OCI-LY3 (cell line): ENCODE measurements at regions not wholly inside any gene's neighbourhood (a gene's known extent, or its start where the extent isn't known, plus 50 kb on each side); places are given as distances from the start of the nearest gene placed in this dataset.

ENCODE experiments used
- H2AFZ ChIP-seq: fragments of 200-600, 300-600 bp; shearing (Covaris generic); 2 replicates; pipeline ENCODE4 v1.6.0; 2014; ENCODE audit warnings: antibody characterized with exemption, low read depth, low read length
- H3K27ac ChIP-seq: fragments of 200-600, 300-600 bp; sonication (generic); 2 replicates; pipeline ENCODE4 v1.5.1; 2014; ENCODE audit warnings: mild to moderate bottlenecking, low read length, moderate library complexity, mixed read lengths
- H3K27me3 ChIP-seq: fragments of 200-600, 300-600 bp; sonication (generic); 2 replicates; pipeline ENCODE4 v1.6.1; 2014; ENCODE audit warnings: low read depth, low read length, mixed read lengths
- H3K36me3 ChIP-seq: fragments of 200-600, 300-600 bp; sonication (generic); replicated peaks from 2 replicates; pipeline ENCODE3; 2014; ENCODE audit warnings: low read depth, low read length, mixed read lengths
- H3K4me1 ChIP-seq: fragments of 300-600, 200-600 bp; sonication (generic); 2 replicates; pipeline ENCODE4 v1.6.1; 2014; ENCODE audit warnings: low read length, mixed read lengths
- H3K4me2 ChIP-seq: fragments of 200-600, 300-600 bp; sonication (generic); 2 replicates; pipeline ENCODE4 v1.6.1; 2014; ENCODE audit warnings: low read length, mixed read lengths
- H3K4me3 ChIP-seq: fragments of 300-600, 200-600 bp; sonication (generic); 2 replicates; pipeline ENCODE4 v1.5.1; 2014; ENCODE audit warnings: antibody characterized with exemption, mild to moderate bottlenecking, low read length, moderate library complexity
- H3K79me2 ChIP-seq: fragments of 300-600, 200-600 bp; shearing (Covaris generic); 2 replicates; pipeline ENCODE4 v1.6.1; 2014; ENCODE audit warnings: mild to moderate bottlenecking, low read length, mixed read lengths
- H3K9ac ChIP-seq: fragments of 300-600, 200-600 bp; shearing (Covaris generic); 2 replicates; pipeline ENCODE4 v1.6.0; 2014; ENCODE audit warnings: mild to moderate bottlenecking, low read length, moderate library complexity
- H3K9me3 ChIP-seq: fragments of 200-600, 300-600 bp; shearing (Covaris generic); 2 replicates; pipeline ENCODE4 v1.6.1; 2014; ENCODE audit warnings: low read length, mixed read lengths; ENCODE audit not compliant: insufficient read depth
- H4K20me1 ChIP-seq: fragments of 200-600, 300-600 bp; sonication (generic); 2 replicates; pipeline ENCODE4 v1.6.1; 2016; ENCODE audit warnings: low read length, mixed read lengths; ENCODE audit not compliant: insufficient read depth
- EZH2phosphoT487 ChIP-seq: fragments of 200-600 bp; shearing (Covaris generic); IDR thresholded peaks from 2 replicates; pipeline ENCODE4 v1.6.1; 2018; ENCODE audit warnings: antibody characterized with exemption, mixed run types, low read depth
- TF ChIP-seq, protein P1 (sequence below): fragments of 200-600, 300-600 bp; sonication (generic); IDR thresholded peaks from 2 replicates; pipeline ENCODE4 v1.5.1; 2014; ENCODE audit warnings: antibody characterized with exemption, low read length, low read depth

DNA sequence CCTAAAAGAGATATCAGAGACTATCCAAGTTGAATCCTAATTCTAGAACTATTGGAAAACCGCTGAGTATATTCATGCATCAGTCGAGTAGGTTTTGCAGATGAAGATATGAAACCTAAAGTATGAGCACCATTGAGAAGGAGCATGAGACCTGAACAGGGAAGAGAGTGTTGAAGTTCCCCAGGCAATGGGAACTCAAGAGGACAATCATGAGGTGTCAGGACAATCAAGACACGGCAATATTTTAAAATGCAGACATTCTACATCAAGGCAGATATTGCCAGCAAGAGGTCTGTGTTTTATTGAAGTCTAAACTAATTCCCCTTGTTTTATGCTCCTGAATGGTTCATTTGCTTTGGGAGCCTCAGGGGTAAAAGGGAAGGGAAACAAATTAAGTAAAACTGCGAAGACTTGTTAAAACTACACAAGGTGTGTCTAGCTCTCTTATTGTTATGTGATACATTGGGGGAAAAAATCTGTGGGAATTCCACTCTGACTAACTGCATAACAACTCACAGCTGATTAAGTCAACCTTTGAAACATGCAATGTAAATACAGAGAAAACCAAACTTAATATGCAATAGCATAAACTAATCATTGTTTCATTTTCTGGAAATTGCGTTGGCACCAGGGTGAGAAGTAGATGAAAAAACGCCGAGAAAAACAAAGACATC, 347.9 kb upstream of the ADGRL2 start:
- Histone ChIP-seq H4K20me1 (no peaks in the 10 kb centered on the region), H3K4me3 (no peak overlapping the region), H3K4me2 (no peak overlapping the region), H3K79me2 (no peaks in the 10 kb centered on the region), H2AFZ (no peak overlapping the region), H3K36me3 (no peaks in the 10 kb centered on the region), H3K27me3 (no peaks in the 10 kb centered on the region), H3K27ac (no peak overlapping the region), H3K9me3 (no peaks in the 10 kb centered on the region), H3K4me1 (peaks cover 14% of the 10 kb centered on the region), H3K9ac (no peak overlapping the region)
- TF ChIP-seq EZH2phosphoT487, result no peak
- TF ChIP-seq, protein P1, sequence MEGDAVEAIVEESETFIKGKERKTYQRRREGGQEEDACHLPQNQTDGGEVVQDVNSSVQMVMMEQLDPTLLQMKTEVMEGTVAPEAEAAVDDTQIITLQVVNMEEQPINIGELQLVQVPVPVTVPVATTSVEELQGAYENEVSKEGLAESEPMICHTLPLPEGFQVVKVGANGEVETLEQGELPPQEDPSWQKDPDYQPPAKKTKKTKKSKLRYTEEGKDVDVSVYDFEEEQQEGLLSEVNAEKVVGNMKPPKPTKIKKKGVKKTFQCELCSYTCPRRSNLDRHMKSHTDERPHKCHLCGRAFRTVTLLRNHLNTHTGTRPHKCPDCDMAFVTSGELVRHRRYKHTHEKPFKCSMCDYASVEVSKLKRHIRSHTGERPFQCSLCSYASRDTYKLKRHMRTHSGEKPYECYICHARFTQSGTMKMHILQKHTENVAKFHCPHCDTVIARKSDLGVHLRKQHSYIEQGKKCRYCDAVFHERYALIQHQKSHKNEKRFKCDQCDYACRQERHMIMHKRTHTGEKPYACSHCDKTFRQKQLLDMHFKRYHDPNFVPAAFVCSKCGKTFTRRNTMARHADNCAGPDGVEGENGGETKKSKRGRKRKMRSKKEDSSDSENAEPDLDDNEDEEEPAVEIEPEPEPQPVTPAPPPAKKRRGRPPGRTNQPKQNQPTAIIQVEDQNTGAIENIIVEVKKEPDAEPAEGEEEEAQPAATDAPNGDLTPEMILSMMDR, result no peak

GRCh38 chr1:81449786-81450185, 350.9 kb upstream of the ADGRL2 start:
- H3K27me3 ChIP-seq, result no peaks in the 10 kb centered on the region
- no peaks in the 10 kb centered on the region for H4K20me1 ChIP-seq
- H3K9me3 ChIP-seq, result no peaks in the 10 kb centered on the region
- no peak overlapping the region for H2AFZ ChIP-seq
- H3K4me3 ChIP-seq, result no peak overlapping the region
- H3K4me1 ChIP-seq, result peaks cover 4% of the 10 kb centered on the region
- H3K27ac ChIP-seq, result no peak overlapping the region
- H3K4me2 ChIP-seq, result no peak overlapping the region
- H3K9ac ChIP-seq, result no peak overlapping the region
- H3K36me3 ChIP-seq, result no peaks in the 10 kb centered on the region
- no peaks in the 10 kb centered on the region for H3K79me2 ChIP-seq
- TF ChIP-seq, protein P1, result no peak
- no peak for TF ChIP-seq EZH2phosphoT487

- H2AFZ ChIP-seq, result no peak overlapping the region
- no peak overlapping the region for H3K9ac ChIP-seq
- TF ChIP-seq, protein P1, result no peak
- TF ChIP-seq EZH2phosphoT487, result no peak
- H3K4me1 ChIP-seq, result peaks cover 7% of the 10 kb centered on the region
- H3K27me3 ChIP-seq, result no peaks in the 10 kb centered on the region
- no peaks in the 10 kb centered on the region for H3K79me2 ChIP-seq
- H3K36me3 ChIP-seq, result no peaks in the 10 kb centered on the region
- no peak overlapping the region for H3K4me3 ChIP-seq
- no peaks in the 10 kb centered on the region for H3K9me3 ChIP-seq
- no peak overlapping the region for H3K27ac ChIP-seq
- no peaks in the 10 kb centered on the region for H4K20me1 ChIP-seq
- no peak overlapping the region for H3K4me2 ChIP-seq
Measured at GRCh38 chr1:81446000-81446669, 354.6 kb upstream of the ADGRL2 start.

DNA sequence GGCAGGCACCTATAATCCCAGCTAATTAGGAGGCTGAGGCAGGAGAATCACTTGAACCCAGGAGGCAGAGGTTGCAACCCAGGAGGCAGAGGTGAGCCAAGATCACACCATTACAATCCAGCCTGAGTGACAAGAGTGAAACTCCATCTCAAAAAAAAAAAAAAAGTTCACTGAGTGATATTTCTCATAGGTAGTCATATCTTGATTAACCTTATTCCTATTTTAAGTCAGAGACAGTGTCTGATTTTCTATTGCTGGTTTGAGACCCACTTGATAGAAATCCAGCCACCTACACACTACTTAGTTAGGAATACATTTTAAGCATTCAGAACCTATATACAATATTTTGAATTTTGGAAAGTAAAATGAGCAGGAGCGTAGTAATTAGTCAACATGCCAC, 357.4 kb upstream of the ADGRL2 start:
- H4K20me1 ChIP-seq, result no peaks in the 10 kb centered on the region
- H3K36me3 ChIP-seq, result no peaks in the 10 kb centered on the region
- no peak overlapping the region for H3K9ac ChIP-seq
- no peak overlapping the region for H3K4me2 ChIP-seq
- peaks cover 7% of the 10 kb centered on the region for H3K4me1 ChIP-seq
- H3K9me3 ChIP-seq, result no peaks in the 10 kb centered on the region
- no peak overlapping the region for H3K27ac ChIP-seq
- no peaks in the 10 kb centered on the region for H3K27me3 ChIP-seq
- no peaks in the 10 kb centered on the region for H3K79me2 ChIP-seq
- H3K4me3 ChIP-seq, result no peak overlapping the region
- no peak overlapping the region for H2AFZ ChIP-seq
- TF ChIP-seq, protein P1, result no peak
- no peak for TF ChIP-seq EZH2phosphoT487
